HEK293 (cell line): ENCODE measurements at regions not wholly inside any gene's neighbourhood (a gene's known extent, or its start where the extent isn't known, plus 50 kb on each side); places are given as distances from the start of the nearest gene placed in this dataset.

Experiments used
- CTCF ChIP-seq: fragments of 450-650 bp; formaldehyde crosslinking; IDR thresholded peaks from 2 replicates; pipeline ENCODE4 v1.5.1; 2016; ENCODE audit warnings: missing biosample characterization, missing genetic modification characterization
- HOXD13 ChIP-seq: sonication (generic); formaldehyde crosslinking; IDR thresholded peaks from 2 replicates; pipeline ENCODE4 v1.8.0; 2022; ENCODE audit warnings: missing genetic modification reagents, borderline replicate concordance
- ZBTB11 ChIP-seq: fragments of 450-650 bp; formaldehyde crosslinking; conservative IDR thresholded peaks from 2 replicates; pipeline ENCODE4 v1.5.1; 2016; ENCODE audit warnings: low read depth, missing biosample characterization, missing genetic modification characterization
- ZFP3 ChIP-seq: fragments of 450-650 bp; formaldehyde crosslinking; IDR thresholded peaks from 2 replicates; pipeline ENCODE4 v1.5.1; 2016; ENCODE audit warnings: low read depth, missing biosample characterization, missing genetic modification characterization
- ZFP37 ChIP-seq: fragments of 450-650 bp; formaldehyde crosslinking; IDR thresholded peaks from 2 replicates; pipeline ENCODE4 v1.5.1; 2016; ENCODE audit warnings: missing biosample characterization, missing genetic modification characterization
- ZNF335 ChIP-seq: fragments of 450-650 bp; formaldehyde crosslinking; conservative IDR thresholded peaks from 2 replicates; pipeline ENCODE4 v1.5.1; 2016; ENCODE audit warnings: missing biosample characterization, missing genetic modification characterization
- ZNF426 ChIP-seq: fragments of 450-650 bp; formaldehyde crosslinking; IDR thresholded peaks from 2 replicates; pipeline ENCODE4 v1.5.1; 2017; ENCODE audit warnings: missing biosample characterization, missing genetic modification characterization, mild to moderate bottlenecking, inconsistent platforms, moderate library complexity
- ZNF433 ChIP-seq: fragments of 450-650 bp; formaldehyde crosslinking; IDR thresholded peaks from 2 replicates; pipeline ENCODE4 v1.5.1; 2016; ENCODE audit warnings: missing biosample characterization, missing genetic modification characterization, low read depth
- ZNF529 ChIP-seq: fragments of 450-650 bp; formaldehyde crosslinking; IDR thresholded peaks from 2 replicates; pipeline ENCODE4 v1.5.1; 2017; ENCODE audit warnings: missing genetic modification characterization, missing biosample characterization; ENCODE audit not compliant: insufficient replicate concordance
- ZNF548 ChIP-seq: fragments of 450-650 bp; formaldehyde crosslinking; IDR thresholded peaks from 2 replicates; pipeline ENCODE4 v1.5.1; 2016; ENCODE audit warnings: missing biosample characterization, missing genetic modification characterization
- ZNF707 ChIP-seq: fragments of 450-650 bp; formaldehyde crosslinking; IDR thresholded peaks from 2 replicates; pipeline ENCODE4 v1.5.1; 2016; ENCODE audit warnings: missing biosample characterization, missing genetic modification characterization

GRCh38 chr19:30648866-30649862, 277.0 kb downstream of the ZNF536 start:
- TF ChIP-seq CTCF (tag by site-specific recombination) (no peak), ZNF548 (no peak), ZNF529 (tag by site-specific recombination) (no peak), ZFP37 (tag by site-specific recombination) (no peak), ZNF707 (tag by site-specific recombination) (no peak), ZNF426 (tag by site-specific recombination) (no peak), ZNF335 (tag by site-specific recombination) (peak; percentile 40), HOXD13 (CRISPR knock-in tag) (no peak), ZBTB11 (no peak), ZNF433 (tag by site-specific recombination) (no peak), ZFP3 (tag by site-specific recombination) (no peak)
